ENCODE measurements at regions not wholly inside any gene's neighbourhood (a gene's known extent, or its start where the extent isn't known, plus 50 kb on each side); places are given as distances from the start of the nearest gene placed in this dataset.

- POLR2A ChIA-PET = interaction anchor here (0.6 kb wide), 1 partner anchor 894 kb away, joined by 3 read pairs; no protein-coding TSS in a partner anchor
- no peaks in the 10 kb centered on the region for H3K36me3 Mint-ChIP-seq
- no peak for DNase-seq (ENCODE audit: low spot score)
- peaks cover 7% of the 10 kb centered on the region for H3K27me3 Mint-ChIP-seq (ENCODE audit: low read depth)
- no peak for ATAC-seq
- H3K4me1 Mint-ChIP-seq = peaks cover 5% of the 10 kb centered on the region; the same call in 1 of the 2 replicates
- H3K9me3 Mint-ChIP-seq = no peaks in the 10 kb centered on the region
- CTCF ChIA-PET = no interaction called here
- H3K27ac Mint-ChIP-seq = no peak overlapping the region
- TF ChIP-seq ATF1 (CRISPR knock-in tag; IDR thresholded peaks at IDR 0.05) = no peak
- TF ChIP-seq ATF6 (CRISPR knock-in tag; IDR thresholded peaks at IDR 0.05) = no peak
- no peak for TF ChIP-seq TCF7 (CRISPR knock-in tag; IDR thresholded peaks at IDR 0.05; ENCODE audit: low read depth)
- H3K4me3 Mint-ChIP-seq = no peak overlapping the region
Observed at GRCh38 chr2:23323198-23323916, 61.6 kb upstream of the KLHL29 start.

GRCh38 chr2:23323917-23324680 lies 60.9 kb upstream of the KLHL29 start:
- no peak for TF ChIP-seq ZNF671 (CRISPR knock-in tag; IDR thresholded peaks at IDR 0.05)
- TF ChIP-seq OVOL2 (CRISPR knock-in tag; IDR thresholded peaks at IDR 0.05; ENCODE audit: borderline replicate concordance) = no peak
- TF ChIP-seq ZNF232 (CRISPR knock-in tag; IDR thresholded peaks at IDR 0.05) = no peak
- no peak for TF ChIP-seq FOXJ3 (CRISPR knock-in tag; IDR thresholded peaks at IDR 0.05; ENCODE audit: borderline replicate concordance)
- CTCF ChIA-PET = no interaction called here
- ATAC-seq (no peak), DNase-seq (ENCODE audit: low spot score) (no peak)
- Mint-ChIP-seq H3K27ac (no peak overlapping the region), H3K4me1 (peaks cover 5% of the 10 kb centered on the region; the same call in 1 of the 2 replicates), H3K9me3 (no peaks in the 10 kb centered on the region), H3K27me3 (ENCODE audit: low read depth) (peaks cover 7% of the 10 kb centered on the region), H3K4me3 (no peak overlapping the region), H3K36me3 (no peaks in the 10 kb centered on the region)
- POLR2A ChIA-PET = no interaction called here

GRCh38 chr2:23326330-23326729 lies 58.6 kb upstream of the KLHL29 start:
- no peaks in the 10 kb centered on the region for H3K36me3 Mint-ChIP-seq

More at GRCh38 chr2:23326330-23326729, 58.6 kb upstream of the KLHL29 start:
- TF ChIP-seq ZNF121 (CRISPR knock-in tag; IDR thresholded peaks at IDR 0.05) (no peak), ZNF512 (CRISPR knock-in tag; IDR thresholded peaks at IDR 0.05; ENCODE audit: borderline replicate concordance) (no peak), USF2 (CRISPR knock-in tag; IDR thresholded peaks at IDR 0.05) (no peak), ELF4 (CRISPR knock-in tag; IDR thresholded peaks at IDR 0.05; ENCODE audit: low read depth) (no peak), ZNF671 (CRISPR knock-in tag; IDR thresholded peaks at IDR 0.05) (no peak), ZNF532 (CRISPR knock-in tag; IDR thresholded peaks at IDR 0.05; ENCODE audit: borderline replicate concordance) (no peak)
- no peaks in the 10 kb centered on the region for H3K9me3 Mint-ChIP-seq
- no peak overlapping the region for H3K27ac Mint-ChIP-seq
- no peak overlapping the region for H3K4me3 Mint-ChIP-seq
- DNase-seq (ENCODE audit: low spot score) = no peak
- H3K4me1 Mint-ChIP-seq = peaks cover 5% of the 10 kb centered on the region; the same call in 1 of the 2 replicates
- ChIA-PET POLR2A (no interaction called here), CTCF (interaction anchor here (2.7 kb wide), 1 partner anchor 13 kb away, joined by 9 read pairs; no protein-coding TSS in a partner anchor)
- no peak for ATAC-seq
- peaks cover 4% of the 10 kb centered on the region for H3K27me3 Mint-ChIP-seq (ENCODE audit: low read depth)

Data from WTC11 (cell line).